HEK293 (cell line): ENCODE measurements at regions not wholly inside any gene's neighbourhood (a gene's known extent, or its start where the extent isn't known, plus 50 kb on each side); places are given as distances from the start of the nearest gene placed in this dataset.

Experiments
- CTCF ChIP-seq: fragments of 450-650 bp; formaldehyde crosslinking; IDR thresholded peaks from 2 replicates; pipeline ENCODE4 v1.5.1; 2016; ENCODE audit warnings: missing biosample characterization, missing genetic modification characterization
- MYNN ChIP-seq: fragments of 450-650 bp; formaldehyde crosslinking; IDR thresholded peaks from 2 replicates; pipeline ENCODE4 v1.5.1; 2016; ENCODE audit warnings: missing biosample characterization, missing genetic modification characterization, borderline replicate concordance
- REPIN1 ChIP-seq: fragments of 450-650 bp; formaldehyde crosslinking; IDR thresholded peaks from 2 replicates; pipeline ENCODE4 v1.5.1; 2017; ENCODE audit warnings: missing biosample characterization, missing genetic modification characterization, low read depth
- SP3 ChIP-seq: fragments of 450-650 bp; formaldehyde crosslinking; IDR thresholded peaks from 2 replicates; pipeline ENCODE4 v1.5.1; 2016; ENCODE audit warnings: missing biosample characterization, missing genetic modification characterization
- TSHZ1 ChIP-seq: fragments of 450-650 bp; formaldehyde crosslinking; IDR thresholded peaks from 2 replicates; pipeline ENCODE4 v1.5.1; 2016; ENCODE audit warnings: missing biosample characterization, missing genetic modification characterization, borderline replicate concordance
- ZBTB11 ChIP-seq: fragments of 450-650 bp; formaldehyde crosslinking; conservative IDR thresholded peaks from 2 replicates; pipeline ENCODE4 v1.5.1; 2016; ENCODE audit warnings: low read depth, missing biosample characterization, missing genetic modification characterization
- ZBTB17 ChIP-seq: fragments of 450-650 bp; formaldehyde crosslinking; IDR thresholded peaks from 2 replicates; pipeline ENCODE4 v1.5.1; 2016; ENCODE audit warnings: missing biosample characterization, missing genetic modification characterization
- ZBTB7A ChIP-seq: fragments of 450-650 bp; formaldehyde crosslinking; IDR thresholded peaks from 2 replicates; pipeline ENCODE4 v1.5.1; 2016; ENCODE audit warnings: low read depth, missing biosample characterization, missing genetic modification characterization
- ZNF214 ChIP-seq: fragments of 450-650 bp; formaldehyde crosslinking; IDR thresholded peaks from 2 replicates; pipeline ENCODE4 v1.5.1; 2017; ENCODE audit warnings: missing biosample characterization, mild to moderate bottlenecking, missing genetic modification characterization, borderline replicate concordance
- ZNF274 ChIP-seq, 2 experiments: fragments of 200-500 bp in 1 of 2; fragments of 450-650 bp in 1 of 2; sonication (Bioruptor generic) in 1 of 2; formaldehyde crosslinking in 1 of 2; IDR thresholded peaks; 2 replicates each; pipeline versions ENCODE4 v1.5.1 to v1.6.1; 2014 to 2016; ENCODE audit warnings: borderline replicate concordance in 1 of 2, inconsistent platforms in 1 of 2, low read length in 1 of 2, missing biosample characterization in 1 of 2, missing genetic modification characterization in 1 of 2
- ZNF501 ChIP-seq: fragments of 450-650 bp; formaldehyde crosslinking; IDR thresholded peaks from 2 replicates; pipeline ENCODE4 v1.5.1; 2016; ENCODE audit warnings: missing biosample characterization, missing genetic modification characterization
- ZNF513 ChIP-seq: fragments of 450-650 bp; IDR thresholded peaks from 2 replicates; pipeline ENCODE4 v1.5.1; 2018; ENCODE audit warnings: missing biosample characterization, missing genetic modification characterization
- ZNF558 ChIP-seq: fragments of 450-650 bp; formaldehyde crosslinking; IDR thresholded peaks from 2 replicates; pipeline ENCODE4 v1.5.1; 2016; ENCODE audit warnings: missing biosample characterization, missing genetic modification characterization
- ZNF639 ChIP-seq: fragments of 450-650 bp; formaldehyde crosslinking; IDR thresholded peaks from 2 replicates; pipeline ENCODE4 v1.5.1; 2016; ENCODE audit warnings: missing biosample characterization, missing genetic modification characterization

- TF ChIP-seq ZNF558: no peak
- TF ChIP-seq ZNF639 (tag by site-specific recombination): no peak
- no peak for TF ChIP-seq TSHZ1 (tag by site-specific recombination)
- TF ChIP-seq CTCF: no peak
- no peak for TF ChIP-seq ZNF214
- no peak for TF ChIP-seq MYNN
- no peak for TF ChIP-seq SP3 (tag by site-specific recombination)
- no peak for TF ChIP-seq ZBTB11
- no peak for TF ChIP-seq ZNF513 (tag by site-specific recombination)
- TF ChIP-seq ZNF501 (tag by site-specific recombination): no peak
- TF ChIP-seq ZBTB7A (tag by site-specific recombination): no peak
- no peak for TF ChIP-seq ZBTB17 (tag by site-specific recombination)
- TF ChIP-seq REPIN1 (tag by site-specific recombination): no peak
- no peak for TF ChIP-seq ZNF274 (IDR thresholded peaks at IDR 0.05; ENCODE audit: low read length)
- no peak for TF ChIP-seq ZNF274 (tag by site-specific recombination; IDR thresholded peaks at IDR 0.05; ENCODE audit: borderline replicate concordance)
These were observed 227.0 kb upstream of the ECI2 start for GRCh38 chr6:4362326-4362725.
